ENCODE measurements at regions not wholly inside any gene's neighbourhood (a gene's known extent, or its start where the extent isn't known, plus 50 kb on each side); places are given as distances from the start of the nearest gene placed in this dataset.

- H3K4me2 ChIP-seq (ENCODE audit: low read length, poor library complexity, severe bottlenecking) = peak overlapping the region; percentile 44
- no peak overlapping the region for H2BK12ac ChIP-seq (ENCODE audit: low read length in 2 of 2)
- H3K9ac ChIP-seq (ENCODE audit: low read length) = peak overlapping the region; percentile 43
- no peak overlapping the region for H3K14ac ChIP-seq (ENCODE audit: low read length in 2 of 2)
- DNase-seq = no peak
- no peaks in the 10 kb centered on the region for H3K9me3 ChIP-seq (ENCODE audit: control insufficient read depth, low read length)
- H2BK120ac ChIP-seq (ENCODE audit: low read depth, low read length) = no peak overlapping the region
- no peaks in the 10 kb centered on the region for H3K36me3 ChIP-seq (ENCODE audit: control insufficient read depth in 1 of 2, insufficient read depth in 2 of 2, low read depth in 1 of 2, low read length in 2 of 2)
- peaks cover 3% of the 10 kb centered on the region for H3K4me1 ChIP-seq (ENCODE audit: control insufficient read depth, insufficient read depth, low read depth, low read length)
- H3K27me3 ChIP-seq (ENCODE audit: control insufficient read depth in 1 of 2, insufficient read depth in 1 of 2, low read length in 2 of 2) = peaks cover 56 to 63% of the 10 kb centered on the region in 2 experiments
- no peak overlapping the region for H4K91ac ChIP-seq (ENCODE audit: low read length)
- WGBS = 52% methylated on average over 36 of the region's 36 CpGs
- H2BK5ac ChIP-seq (ENCODE audit: low read depth, low read length, poor library complexity, severe bottlenecking) = no peak overlapping the region
- H3K23ac ChIP-seq (ENCODE audit: low read length in 2 of 2) = no peak overlapping the region
- H4K8ac ChIP-seq (ENCODE audit: low read length) = no peak overlapping the region
- no peak overlapping the region for H3K27ac ChIP-seq (ENCODE audit: low read length, poor library complexity, severe bottlenecking)
- no peak overlapping the region for H3K4ac ChIP-seq (ENCODE audit: low read depth in 1 of 2, low read length in 2 of 2)
- H2BK15ac ChIP-seq (ENCODE audit: low read depth, poor library complexity, severe bottlenecking) = no peak overlapping the region
- peak overlapping the region in 1 of 2 experiments; percentile 61 for H3K4me3 ChIP-seq (ENCODE audit: insufficient read depth in 1 of 2, low read depth in 1 of 2, low read length in 2 of 2)
- H3K18ac ChIP-seq (ENCODE audit: low read depth in 1 of 2, low read length in 2 of 2) = no peak overlapping the region
- no peak overlapping the region for H2AK5ac ChIP-seq (ENCODE audit: low read length, severe bottlenecking)
- H2AFZ ChIP-seq (ENCODE audit: low read depth, low read length) = no peak overlapping the region
- H3K79me1 ChIP-seq (replicated peaks; ENCODE audit: low read length, poor library complexity, severe bottlenecking) = no peaks in the 10 kb centered on the region
Observed at GRCh38 chr1:148354284-148354912, 128.7 kb downstream of the PPIAL4G start.

DNA sequence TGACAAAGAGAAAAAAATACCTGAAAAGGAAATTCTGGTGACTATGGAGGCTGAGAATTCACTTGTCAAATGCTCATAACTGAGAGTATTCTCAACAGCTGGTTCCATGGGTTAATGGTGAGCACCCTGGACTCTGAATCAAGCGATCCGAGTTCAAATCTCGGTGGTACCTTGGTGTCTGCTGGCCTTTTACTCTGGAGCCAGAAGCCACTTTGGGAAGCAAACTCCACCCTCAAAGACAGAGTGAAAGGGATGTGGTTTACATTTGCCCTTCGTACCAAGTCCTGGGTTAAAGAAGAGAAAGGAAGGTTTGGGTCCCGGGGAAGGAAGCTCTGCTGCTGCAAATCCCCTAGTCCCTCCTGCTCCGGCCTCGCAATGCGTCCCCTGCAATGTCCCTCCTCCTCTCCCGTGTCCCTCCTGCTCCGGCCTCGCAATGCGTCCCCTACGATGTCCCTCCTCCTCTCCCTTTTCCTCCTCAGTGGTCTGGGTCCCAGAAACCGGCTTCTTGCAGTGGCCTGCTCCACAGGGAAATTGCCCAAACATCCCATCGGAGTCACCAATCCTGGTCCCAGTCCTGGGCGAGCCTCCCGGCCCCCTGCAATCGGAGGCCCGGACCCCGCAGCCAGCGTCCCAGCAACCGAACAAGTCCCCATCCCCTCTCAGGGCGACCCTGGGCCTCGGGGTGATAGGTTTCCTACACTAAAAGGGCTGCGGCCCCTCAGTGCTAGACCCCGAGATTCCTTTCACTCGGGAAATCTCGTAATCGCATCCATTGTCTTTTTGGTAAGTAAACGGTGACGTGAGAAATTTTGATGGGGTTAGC is 129.4 kb downstream of the PPIAL4G start:
- Histone ChIP-seq H3K9me3 (ENCODE audit: control insufficient read depth, low read length) (no peaks in the 10 kb centered on the region), H2BK5ac (ENCODE audit: low read depth, low read length, poor library complexity, severe bottlenecking) (no peak overlapping the region), H3K4me3 (ENCODE audit: insufficient read depth in 1 of 2, low read depth in 1 of 2, low read length in 2 of 2) (peak overlapping the region; percentile 33 to 61), H3K9ac (ENCODE audit: low read length) (peak overlapping the region; percentile 43), H3K4ac (ENCODE audit: low read depth in 1 of 2, low read length in 2 of 2) (no peak overlapping the region), H2AFZ (ENCODE audit: low read depth, low read length) (no peak overlapping the region), H2BK15ac (ENCODE audit: low read depth, poor library complexity, severe bottlenecking) (peak overlapping the region; percentile 62), H4K91ac (ENCODE audit: low read length) (no peak overlapping the region), H4K8ac (ENCODE audit: low read length) (no peak overlapping the region), H2BK12ac (ENCODE audit: low read length in 2 of 2) (no peak overlapping the region), H3K14ac (ENCODE audit: low read length in 2 of 2) (no peak overlapping the region), H3K27me3 (ENCODE audit: control insufficient read depth in 1 of 2, insufficient read depth in 1 of 2, low read length in 2 of 2) (peaks cover 58 to 70% of the 10 kb centered on the region in 2 experiments), H3K4me1 (ENCODE audit: control insufficient read depth, insufficient read depth, low read depth, low read length) (peaks cover 3% of the 10 kb centered on the region), H3K79me1 (replicated peaks; ENCODE audit: low read length, poor library complexity, severe bottlenecking) (no peaks in the 10 kb centered on the region), H3K4me2 (ENCODE audit: low read length, poor library complexity, severe bottlenecking) (peak overlapping the region; percentile 44), H3K23ac (ENCODE audit: low read length in 2 of 2) (peak overlapping the region in 1 of 2 experiments; percentile 72), H3K36me3 (ENCODE audit: control insufficient read depth in 1 of 2, insufficient read depth in 2 of 2, low read depth in 1 of 2, low read length in 2 of 2) (no peaks in the 10 kb centered on the region), H2AK5ac (ENCODE audit: low read length, severe bottlenecking) (no peak overlapping the region), H3K27ac (ENCODE audit: low read length, poor library complexity, severe bottlenecking) (no peak overlapping the region), H3K18ac (ENCODE audit: low read depth in 1 of 2, low read length in 2 of 2) (no peak overlapping the region), H2BK120ac (ENCODE audit: low read depth, low read length) (no peak overlapping the region)
- DNase-seq = peak; percentile 66
- 56% methylated on average over 30 of the region's 31 CpGs for WGBS

GRCh38 chr1:148352470-148353053 is 130.5 kb downstream of the PPIAL4G start:
- H3K36me3 ChIP-seq (ENCODE audit: control insufficient read depth in 1 of 2, insufficient read depth in 2 of 2, low read depth in 1 of 2, low read length in 2 of 2) = no peaks in the 10 kb centered on the region
- no peak for DNase-seq
- H3K4me2 ChIP-seq (ENCODE audit: low read length, poor library complexity, severe bottlenecking) = no peak overlapping the region
- H3K23ac ChIP-seq (ENCODE audit: low read length in 2 of 2) = peak overlapping the region in 1 of 2 experiments; percentile 67
- H3K14ac ChIP-seq (ENCODE audit: low read length in 2 of 2) = no peak overlapping the region
- no peak overlapping the region for H3K9ac ChIP-seq (ENCODE audit: low read length)
- no peak overlapping the region for H3K18ac ChIP-seq (ENCODE audit: low read depth in 1 of 2, low read length in 2 of 2)
- no peak overlapping the region for H4K91ac ChIP-seq (ENCODE audit: low read length)
- peaks cover 61 to 71% of the 10 kb centered on the region in 2 experiments for H3K27me3 ChIP-seq (ENCODE audit: control insufficient read depth in 1 of 2, insufficient read depth in 1 of 2, low read length in 2 of 2)
- no peak overlapping the region for H2BK15ac ChIP-seq (ENCODE audit: low read depth, poor library complexity, severe bottlenecking)
- no peaks in the 10 kb centered on the region for H3K9me3 ChIP-seq (ENCODE audit: control insufficient read depth, low read length)
- H4K8ac ChIP-seq (ENCODE audit: low read length) = no peak overlapping the region
- 71% methylated on average over 6 of the region's 8 CpGs for WGBS
- no peak overlapping the region for H2AFZ ChIP-seq (ENCODE audit: low read depth, low read length)
- no peak overlapping the region for H3K4ac ChIP-seq (ENCODE audit: low read depth in 1 of 2, low read length in 2 of 2)
- H3K4me1 ChIP-seq (ENCODE audit: control insufficient read depth, insufficient read depth, low read depth, low read length) = peaks cover 3% of the 10 kb centered on the region
- H2BK5ac ChIP-seq (ENCODE audit: low read depth, low read length, poor library complexity, severe bottlenecking) = no peak overlapping the region
- no peak overlapping the region for H2BK120ac ChIP-seq (ENCODE audit: low read depth, low read length)
- H2AK5ac ChIP-seq (ENCODE audit: low read length, severe bottlenecking) = no peak overlapping the region
- H3K27ac ChIP-seq (ENCODE audit: low read length, poor library complexity, severe bottlenecking) = no peak overlapping the region
- no peak overlapping the region for H3K4me3 ChIP-seq (ENCODE audit: insufficient read depth in 1 of 2, low read depth in 1 of 2, low read length in 2 of 2)
- H2BK12ac ChIP-seq (ENCODE audit: low read length in 2 of 2) = no peak overlapping the region
- no peaks in the 10 kb centered on the region for H3K79me1 ChIP-seq (replicated peaks; ENCODE audit: low read length, poor library complexity, severe bottlenecking)

- H2BK15ac ChIP-seq (ENCODE audit: low read depth, poor library complexity, severe bottlenecking) = no peak overlapping the region
Observed at GRCh38 chr1:148347781-148348180, 135.3 kb downstream of the PPIAL4G start.

More at GRCh38 chr1:148347781-148348180, 135.3 kb downstream of the PPIAL4G start:
- Histone ChIP-seq H2AFZ (ENCODE audit: low read depth, low read length) (no peak overlapping the region), H2BK120ac (ENCODE audit: low read depth, low read length) (no peak overlapping the region), H3K23ac (ENCODE audit: low read length in 2 of 2) (no peak overlapping the region), H3K27me3 (ENCODE audit: control insufficient read depth in 1 of 2, insufficient read depth in 1 of 2, low read length in 2 of 2) (peaks cover 33 to 53% of the 10 kb centered on the region in 2 experiments), H3K4me2 (ENCODE audit: low read length, poor library complexity, severe bottlenecking) (no peak overlapping the region), H2AK5ac (ENCODE audit: low read length, severe bottlenecking) (no peak overlapping the region), H3K4me3 (ENCODE audit: insufficient read depth in 1 of 2, low read depth in 1 of 2, low read length in 2 of 2) (no peak overlapping the region), H3K9me3 (ENCODE audit: control insufficient read depth, low read length) (no peaks in the 10 kb centered on the region), H3K9ac (ENCODE audit: low read length) (no peak overlapping the region), H2BK5ac (ENCODE audit: low read depth, low read length, poor library complexity, severe bottlenecking) (no peak overlapping the region), H3K18ac (ENCODE audit: low read depth in 1 of 2, low read length in 2 of 2) (no peak overlapping the region), H3K79me1 (replicated peaks; ENCODE audit: low read length, poor library complexity, severe bottlenecking) (no peaks in the 10 kb centered on the region), H4K91ac (ENCODE audit: low read length) (no peak overlapping the region), H3K4ac (ENCODE audit: low read depth in 1 of 2, low read length in 2 of 2) (no peak overlapping the region), H3K4me1 (ENCODE audit: control insufficient read depth, insufficient read depth, low read depth, low read length) (peaks cover 1% of the 10 kb centered on the region), H3K14ac (ENCODE audit: low read length in 2 of 2) (no peak overlapping the region), H4K8ac (ENCODE audit: low read length) (no peak overlapping the region), H3K36me3 (ENCODE audit: control insufficient read depth in 1 of 2, insufficient read depth in 2 of 2, low read depth in 1 of 2, low read length in 2 of 2) (no peaks in the 10 kb centered on the region), H3K27ac (ENCODE audit: low read length, poor library complexity, severe bottlenecking) (no peak overlapping the region), H2BK12ac (ENCODE audit: low read length in 2 of 2) (no peak overlapping the region)
- DNase-seq = no peak

Data from mesenchymal stem cell (in vitro differentiated cells and primary cell).